Activated CD8-positive, alpha-beta T cell treated with anti-CD3 and anti-CD28 coated beads for 36 hours (primary cell): ENCODE measurements at regions not wholly inside any gene's neighbourhood (a gene's known extent, or its start where the extent isn't known, plus 50 kb on each side); places are given as distances from the start of the nearest gene placed in this dataset.

Source experiments
- ATAC-seq: fragments of 200-7000 bp; cut with Tn5 transposase; one replicate; pipeline ENCODE4 v1.10.0; 2021; ENCODE audit warnings: mild to moderate bottlenecking, moderate library complexity
- CTCF ChIA-PET: fragments of 350-600 bp; sonication (Branson Sonifier 250); formaldehyde crosslinking; loops from one replicate; lab custom pipeline; 2021; ENCODE audit warnings: antibody characterized with exemption; lab: Charles Lee
- POLR2A ChIA-PET: fragments of 350-600 bp; sonication (Branson Sonifier 250); formaldehyde crosslinking; loops from one replicate; lab custom pipeline; 2021; ENCODE audit warnings: antibody characterized with exemption; lab: Charles Lee
- DNase-seq: peaks from one replicate; pipeline ENCODE4 v3.0.0-alpha.2; 2020
- H3K27ac Mint-ChIP-seq: one replicate; pipeline ENCODE4 v1.8.0; 2021; ENCODE audit warnings: mild to moderate bottlenecking, mixed read lengths
- H3K27me3 Mint-ChIP-seq: one replicate; pipeline ENCODE4 v1.8.0; 2021; ENCODE audit warnings: mixed read lengths
- H3K36me3 Mint-ChIP-seq: one replicate; pipeline ENCODE4 v1.8.0; 2021; ENCODE audit warnings: low read depth, mixed read lengths
- H3K4me1 Mint-ChIP-seq: one replicate; pipeline ENCODE4 v1.8.0; 2021; ENCODE audit warnings: low read depth, mixed read lengths
- H3K4me3 Mint-ChIP-seq: one replicate; pipeline ENCODE4 v1.8.0; 2021; ENCODE audit warnings: mild to moderate bottlenecking, moderate library complexity, mixed read lengths
- H3K9me3 Mint-ChIP-seq: one replicate; pipeline ENCODE4 v1.8.0; 2021; ENCODE audit warnings: mixed read lengths
- CTCF ChIP-seq: fragments of 200-600 bp; IDR thresholded peaks from one replicate; pipeline ENCODE4 v1.8.0; 2022; ENCODE audit warnings: antibody characterized with exemption, mild to moderate bottlenecking
- intact Hi-C: fragments of 100-400 bp; cut with micrococcal nuclease; formaldehyde crosslinking; loops from one replicate; pipeline ENCODE4 v1.10.0; 2022

GRCh38 chr11:116418388-116419041 is 354.3 kb downstream of the BUD13 start:
- TF ChIP-seq CTCF, result no peak
- intact Hi-C loops, result no loop called here
- CTCF ChIA-PET, result no interaction called here
- Mint-ChIP-seq H3K4me1 (no peaks in the 10 kb centered on the region), H3K4me3 (no peak overlapping the region), H3K27me3 (peaks cover 6% of the 10 kb centered on the region), H3K36me3 (no peaks in the 10 kb centered on the region), H3K27ac (no peak overlapping the region), H3K9me3 (no peaks in the 10 kb centered on the region)
- ATAC-seq (no peak), DNase-seq (no peak)
- POLR2A ChIA-PET, result no interaction called here

GRCh38 chr11:116416852-116417251 is 355.9 kb downstream of the BUD13 start:
- no peak overlapping the region for H3K27ac Mint-ChIP-seq
- peaks cover 2% of the 10 kb centered on the region for H3K27me3 Mint-ChIP-seq
- no peaks in the 10 kb centered on the region for H3K9me3 Mint-ChIP-seq
- intact Hi-C loops, result no loop called here
- H3K36me3 Mint-ChIP-seq, result no peaks in the 10 kb centered on the region
- ChIA-PET POLR2A (no interaction called here), CTCF (no interaction called here)
- no peaks in the 10 kb centered on the region for H3K4me1 Mint-ChIP-seq
- H3K4me3 Mint-ChIP-seq, result no peak overlapping the region
- TF ChIP-seq CTCF, result no peak
- no peak for DNase-seq
- no peak for ATAC-seq

- ChIA-PET POLR2A (no interaction called here), CTCF (no interaction called here)
- intact Hi-C loops, result no loop called here
- Mint-ChIP-seq H3K9me3 (no peaks in the 10 kb centered on the region), H3K27me3 (peaks cover 5% of the 10 kb centered on the region), H3K4me1 (no peaks in the 10 kb centered on the region), H3K36me3 (no peaks in the 10 kb centered on the region), H3K27ac (no peak overlapping the region), H3K4me3 (no peak overlapping the region)
- no peak for TF ChIP-seq CTCF
- ATAC-seq (no peak), DNase-seq (no peak)
Observed at GRCh38 chr11:116415095-116415494, 357.7 kb downstream of the BUD13 start.

GRCh38 chr11:116414357-116414880 is 358.4 kb downstream of the BUD13 start:
- H3K4me3 Mint-ChIP-seq, result no peak overlapping the region
- DNase-seq, result no peak
- no peaks in the 10 kb centered on the region for H3K36me3 Mint-ChIP-seq
- ATAC-seq, result no peak
- H3K9me3 Mint-ChIP-seq, result no peaks in the 10 kb centered on the region
- CTCF ChIA-PET, result no interaction called here
- TF ChIP-seq CTCF, result no peak
- no peaks in the 10 kb centered on the region for H3K4me1 Mint-ChIP-seq
- no peak overlapping the region for H3K27ac Mint-ChIP-seq
- peaks cover 5% of the 10 kb centered on the region for H3K27me3 Mint-ChIP-seq
- POLR2A ChIA-PET, result no interaction called here
- intact Hi-C loops, result no loop called here

- intact Hi-C loops, result no loop called here
- TF ChIP-seq CTCF, result no peak
- H3K4me3 Mint-ChIP-seq, result no peak overlapping the region
- no peak overlapping the region for H3K27ac Mint-ChIP-seq
- peaks cover 5% of the 10 kb centered on the region for H3K27me3 Mint-ChIP-seq
- no peaks in the 10 kb centered on the region for H3K9me3 Mint-ChIP-seq
- ATAC-seq, result no peak
- CTCF ChIA-PET, result no interaction called here
- POLR2A ChIA-PET, result no interaction called here
- H3K4me1 Mint-ChIP-seq, result no peaks in the 10 kb centered on the region
- H3K36me3 Mint-ChIP-seq, result no peaks in the 10 kb centered on the region
- DNase-seq, result no peak
Observed at GRCh38 chr11:116413301-116414242, 359.2 kb downstream of the BUD13 start.
